IgD-negative memory B cell (primary cell): ENCODE measurements at regions not wholly inside any gene's neighbourhood (a gene's known extent, or its start where the extent isn't known, plus 50 kb on each side); places are given as distances from the start of the nearest gene placed in this dataset.

Experiments used
- H3K27ac Mint-ChIP-seq, 3 donors: one replicate each; pipeline ENCODE4 v1.8.0; 2020 to 2022; ENCODE audit warnings: mild to moderate bottlenecking in 3 of 3, mixed read lengths in 3 of 3, moderate library complexity in 1 of 3
- H3K27me3 Mint-ChIP-seq: one replicate; pipeline ENCODE4 v1.8.0; 2021; ENCODE audit warnings: mixed read lengths
- H3K36me3 Mint-ChIP-seq: one replicate; pipeline ENCODE4 v1.8.0; 2020; ENCODE audit warnings: mild to moderate bottlenecking, mixed read lengths
- H3K4me1 Mint-ChIP-seq, 3 donors: one replicate each; pipeline ENCODE4 v1.8.0; 2020 to 2022; ENCODE audit warnings: mixed read lengths in 3 of 3, mild to moderate bottlenecking in 1 of 3
- H3K4me3 Mint-ChIP-seq, 4 donors: one replicate each; pipeline ENCODE4 v1.8.0; 2020 to 2022; ENCODE audit warnings: mild to moderate bottlenecking in 4 of 4, mixed read lengths in 4 of 4, moderate library complexity in 3 of 4
- H3K9me3 Mint-ChIP-seq, 3 donors: one replicate each; pipeline ENCODE4 v1.8.0; 2020 to 2021; ENCODE audit warnings: mixed read lengths in 3 of 3, mild to moderate bottlenecking in 1 of 3

GRCh38 chr5:93331241-93331640 lies 249.8 kb downstream of the NR2F1-AS1 start:
- H3K4me1 Mint-ChIP-seq: peaks cover 0 to 2% (median 0%) of the 10 kb centered on the region in 3 donors
- H3K27ac Mint-ChIP-seq: no peak overlapping the region
- H3K4me3 Mint-ChIP-seq: no peak overlapping the region
- no peaks in the 10 kb centered on the region for H3K36me3 Mint-ChIP-seq
- peaks cover 0 to 4% (median 0%) of the 10 kb centered on the region in 3 donors for H3K9me3 Mint-ChIP-seq
- no peaks in the 10 kb centered on the region for H3K27me3 Mint-ChIP-seq

GRCh38 chr5:93330506-93330905 lies 250.5 kb downstream of the NR2F1-AS1 start:
- no peaks in the 10 kb centered on the region for H3K27me3 Mint-ChIP-seq
- no peak overlapping the region for H3K27ac Mint-ChIP-seq
- peaks cover 0 to 4% (median 0%) of the 10 kb centered on the region in 3 donors for H3K9me3 Mint-ChIP-seq
- H3K36me3 Mint-ChIP-seq: no peaks in the 10 kb centered on the region
- no peak overlapping the region for H3K4me3 Mint-ChIP-seq
- H3K4me1 Mint-ChIP-seq: peaks cover 0 to 2% (median 0%) of the 10 kb centered on the region in 3 donors

- Mint-ChIP-seq H3K27me3 (no peaks in the 10 kb centered on the region), H3K4me1 (peaks cover 0 to 2% (median 0%) of the 10 kb centered on the region in 3 donors), H3K27ac (peak overlapping the region in 1 of 3 donors; percentile 28), H3K9me3 (peaks cover 0 to 4% (median 0%) of the 10 kb centered on the region in 3 donors), H3K4me3 (no peak overlapping the region), H3K36me3 (no peaks in the 10 kb centered on the region)
Observed at GRCh38 chr5:93329756-93330155, 251.3 kb downstream of the NR2F1-AS1 start.

- Mint-ChIP-seq H3K9me3 (peaks cover 0 to 4% (median 0%) of the 10 kb centered on the region in 3 donors), H3K4me3 (no peak overlapping the region), H3K36me3 (no peaks in the 10 kb centered on the region), H3K27ac (no peak overlapping the region), H3K4me1 (peaks cover 0 to 2% (median 0%) of the 10 kb centered on the region in 3 donors), H3K27me3 (no peaks in the 10 kb centered on the region)
Observed at GRCh38 chr5:93328833-93329232, 252.2 kb downstream of the NR2F1-AS1 start.

GRCh38 chr5:93327605-93328004 lies 253.4 kb downstream of the NR2F1-AS1 start:
- peaks cover 0 to 2% (median 0%) of the 10 kb centered on the region in 3 donors for H3K4me1 Mint-ChIP-seq
- H3K27me3 Mint-ChIP-seq: no peaks in the 10 kb centered on the region
- peaks cover 0 to 2% (median 0%) of the 10 kb centered on the region in 3 donors for H3K9me3 Mint-ChIP-seq
- no peak overlapping the region for H3K4me3 Mint-ChIP-seq
- no peaks in the 10 kb centered on the region for H3K36me3 Mint-ChIP-seq
- no peak overlapping the region for H3K27ac Mint-ChIP-seq

- no peak overlapping the region for H3K4me3 Mint-ChIP-seq
- no peaks in the 10 kb centered on the region for H3K27me3 Mint-ChIP-seq
- H3K36me3 Mint-ChIP-seq: no peaks in the 10 kb centered on the region
- H3K9me3 Mint-ChIP-seq: peaks cover 0 to 2% (median 0%) of the 10 kb centered on the region in 3 donors
- H3K27ac Mint-ChIP-seq: no peak overlapping the region
- peaks cover 0 to 2% (median 0%) of the 10 kb centered on the region in 3 donors for H3K4me1 Mint-ChIP-seq
Observed at GRCh38 chr5:93325946-93326345, 255.1 kb downstream of the NR2F1-AS1 start.

GRCh38 chr5:93322974-93323860 lies 257.8 kb downstream of the NR2F1-AS1 start:
- Mint-ChIP-seq H3K27me3 (no peaks in the 10 kb centered on the region), H3K4me3 (peak overlapping the region in 1 of 4 donors; percentile 39), H3K36me3 (no peaks in the 10 kb centered on the region), H3K27ac (no peak overlapping the region), H3K4me1 (no peaks in the 10 kb centered on the region), H3K9me3 (peaks cover 0 to 2% (median 0%) of the 10 kb centered on the region in 3 donors)

- Mint-ChIP-seq H3K36me3 (no peaks in the 10 kb centered on the region), H3K4me3 (no peak overlapping the region), H3K27ac (no peak overlapping the region), H3K9me3 (peaks cover 0 to 2% (median 2%) of the 10 kb centered on the region in 3 donors), H3K27me3 (no peaks in the 10 kb centered on the region), H3K4me1 (no peaks in the 10 kb centered on the region)
Observed at GRCh38 chr5:93320920-93321445, 260.0 kb downstream of the NR2F1-AS1 start.

- no peaks in the 10 kb centered on the region for H3K27me3 Mint-ChIP-seq
- no peaks in the 10 kb centered on the region for H3K4me1 Mint-ChIP-seq
- no peaks in the 10 kb centered on the region for H3K36me3 Mint-ChIP-seq
- H3K4me3 Mint-ChIP-seq: no peak overlapping the region
- H3K27ac Mint-ChIP-seq: no peak overlapping the region
- H3K9me3 Mint-ChIP-seq: peaks cover 0 to 4% (median 0%) of the 10 kb centered on the region in 3 donors
Observed at GRCh38 chr5:93313672-93314071, 267.3 kb downstream of the NR2F1-AS1 start.

- Mint-ChIP-seq H3K27ac (no peak overlapping the region), H3K36me3 (no peaks in the 10 kb centered on the region), H3K27me3 (no peaks in the 10 kb centered on the region), H3K4me1 (no peaks in the 10 kb centered on the region), H3K4me3 (no peak overlapping the region), H3K9me3 (peaks cover 0 to 3% (median 0%) of the 10 kb centered on the region in 3 donors)
Observed at GRCh38 chr5:93311881-93312280, 269.1 kb downstream of the NR2F1-AS1 start.

GRCh38 chr5:93307557-93307956 lies 273.5 kb downstream of the NR2F1-AS1 start:
- H3K4me3 Mint-ChIP-seq: no peak overlapping the region
- H3K9me3 Mint-ChIP-seq: peaks cover 0 to 2% (median 0%) of the 10 kb centered on the region in 3 donors
- H3K36me3 Mint-ChIP-seq: no peaks in the 10 kb centered on the region
- H3K4me1 Mint-ChIP-seq: no peaks in the 10 kb centered on the region
- no peaks in the 10 kb centered on the region for H3K27me3 Mint-ChIP-seq
- no peak overlapping the region for H3K27ac Mint-ChIP-seq

GRCh38 chr5:93305984-93306383 lies 275.0 kb downstream of the NR2F1-AS1 start:
- H3K9me3 Mint-ChIP-seq: no peaks in the 10 kb centered on the region
- H3K27ac Mint-ChIP-seq: no peak overlapping the region
- no peaks in the 10 kb centered on the region for H3K36me3 Mint-ChIP-seq
- H3K4me3 Mint-ChIP-seq: no peak overlapping the region
- H3K4me1 Mint-ChIP-seq: no peaks in the 10 kb centered on the region
- H3K27me3 Mint-ChIP-seq: no peaks in the 10 kb centered on the region

GRCh38 chr5:93304456-93305250 lies 276.4 kb downstream of the NR2F1-AS1 start:
- Mint-ChIP-seq H3K27me3 (no peaks in the 10 kb centered on the region), H3K4me3 (no peak overlapping the region), H3K36me3 (no peaks in the 10 kb centered on the region), H3K4me1 (no peaks in the 10 kb centered on the region), H3K27ac (peak overlapping the region in 1 of 3 donors; percentile 40), H3K9me3 (no peaks in the 10 kb centered on the region)

GRCh38 chr5:93303291-93303691 lies 277.7 kb downstream of the NR2F1-AS1 start:
- H3K4me3 Mint-ChIP-seq: no peak overlapping the region
- no peaks in the 10 kb centered on the region for H3K27me3 Mint-ChIP-seq
- no peaks in the 10 kb centered on the region for H3K4me1 Mint-ChIP-seq
- no peaks in the 10 kb centered on the region for H3K9me3 Mint-ChIP-seq
- no peak overlapping the region for H3K27ac Mint-ChIP-seq
- H3K36me3 Mint-ChIP-seq: no peaks in the 10 kb centered on the region

GRCh38 chr5:93302711-93303110 lies 278.3 kb downstream of the NR2F1-AS1 start:
- H3K27me3 Mint-ChIP-seq: no peaks in the 10 kb centered on the region
- no peaks in the 10 kb centered on the region for H3K4me1 Mint-ChIP-seq
- H3K4me3 Mint-ChIP-seq: no peak overlapping the region
- no peaks in the 10 kb centered on the region for H3K9me3 Mint-ChIP-seq
- H3K36me3 Mint-ChIP-seq: no peaks in the 10 kb centered on the region
- no peak overlapping the region for H3K27ac Mint-ChIP-seq
